ENCODE measurements at regions not wholly inside any gene's neighbourhood (a gene's known extent, or its start where the extent isn't known, plus 50 kb on each side); places are given as distances from the start of the nearest gene placed in this dataset.
A peak's percentile ranks its signal among the peaks of the same experiment; 100 is the strongest.

DNA sequence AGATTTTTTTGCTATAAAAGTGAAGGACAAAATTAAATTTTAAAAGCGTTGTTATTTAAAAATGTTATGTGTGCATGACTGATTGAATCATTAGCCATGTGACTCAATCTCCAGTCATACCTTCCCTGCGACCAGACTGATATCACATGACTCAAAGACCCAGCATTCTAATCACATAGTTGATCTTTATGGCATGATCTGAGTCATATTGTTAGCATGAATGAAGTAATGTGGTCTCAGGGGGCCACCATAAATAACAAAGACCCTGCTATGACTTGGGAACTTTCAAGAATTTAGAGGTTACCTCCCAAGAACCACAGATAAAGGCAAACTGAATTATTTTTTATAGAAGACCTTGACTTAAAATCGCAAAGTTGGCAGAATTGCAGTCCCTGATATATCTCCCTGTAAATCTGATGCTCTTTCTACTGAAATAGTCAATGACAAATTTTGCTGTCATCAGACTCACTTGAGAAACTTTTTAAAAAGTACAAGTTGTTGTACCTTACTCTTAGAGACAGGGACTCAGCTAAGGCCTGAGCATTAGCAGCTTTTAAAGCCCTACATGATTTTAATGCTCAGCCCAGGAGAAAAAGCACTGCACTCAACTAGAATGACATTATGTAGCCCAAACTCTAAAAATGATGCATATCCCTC, 717.3 kb downstream of the XPNPEP1 start:
- no peak overlapping the region for H3K27ac ChIP-seq
- H2AFZ ChIP-seq: no peak overlapping the region
- no peak overlapping the region for H3K4me3 ChIP-seq
- H3K27me3 ChIP-seq (ENCODE audit: insufficient read depth, low read depth): no peaks in the 10 kb centered on the region
- no peaks in the 10 kb centered on the region for H3F3A ChIP-seq (ENCODE audit: insufficient read depth, low read depth)
- no peak overlapping the region for H3K4me2 ChIP-seq
- no peak for TF ChIP-seq CTCF (conservative IDR thresholded peaks at IDR 0.05)
- no peak for TF ChIP-seq EZH2 (IDR thresholded peaks at IDR 0.05; ENCODE audit: low read depth)
- no peaks in the 10 kb centered on the region for H3K9me2 ChIP-seq (ENCODE audit: insufficient read depth)
- no peaks in the 10 kb centered on the region for H3K9me3 ChIP-seq (ENCODE audit: insufficient read depth, low read depth)
- H3K36me3 ChIP-seq (ENCODE audit: low read depth): no peaks in the 10 kb centered on the region
- intact Hi-C loops (cut with micrococcal nuclease; ENCODE audit: unreplicated experiment): no loop called here
- peak in 1 of 2 experiments; percentile 34 for DNase-seq
- no peaks in the 10 kb centered on the region for H3K79me2 ChIP-seq (ENCODE audit: low read depth)
- POLR2A ChIA-PET (ENCODE audit: unreplicated experiment): no interaction called here
- H4K20me1 ChIP-seq (ENCODE audit: insufficient read depth): no peaks in the 10 kb centered on the region
- CTCF ChIA-PET: no interaction called here
- H3K4me1 ChIP-seq (replicated peaks; ENCODE audit: insufficient read depth): no peaks in the 10 kb centered on the region
- no TSS peak for BruUV-seq (replicated peaks)

DNA sequence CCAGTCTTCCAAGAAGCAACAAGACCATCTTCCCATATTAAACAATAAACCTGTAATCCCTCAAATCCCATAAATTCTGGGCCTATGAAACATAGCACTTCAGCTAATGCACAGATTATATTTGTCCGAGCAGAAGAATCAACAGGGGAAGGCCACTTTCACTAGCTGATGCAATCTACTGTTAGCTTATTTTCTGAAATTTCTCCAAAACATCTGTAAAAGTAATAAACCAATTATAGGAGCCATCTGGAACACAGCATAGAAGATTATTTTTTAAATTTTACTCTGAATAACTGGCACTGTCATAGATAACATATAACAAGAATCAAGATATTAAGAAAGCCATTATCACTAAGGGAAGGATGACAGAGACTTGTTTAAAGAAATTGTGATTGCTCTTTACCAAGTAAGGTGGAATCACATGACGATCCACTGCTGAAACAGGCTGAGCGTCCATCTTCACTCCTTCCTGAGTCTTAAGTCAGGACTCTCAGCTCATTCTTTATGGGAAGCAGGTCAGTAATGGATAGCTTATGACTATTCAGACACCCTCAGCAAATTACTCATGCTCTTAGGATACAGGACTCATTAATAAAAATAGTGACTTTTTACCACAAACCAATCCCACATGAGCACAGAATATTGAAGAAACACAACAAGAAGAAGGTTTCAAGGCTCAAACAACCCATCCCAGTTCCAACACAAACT, 719.5 kb downstream of the XPNPEP1 start:
- TF ChIP-seq EZH2 (IDR thresholded peaks at IDR 0.05; ENCODE audit: low read depth) (no peak), CTCF (conservative IDR thresholded peaks at IDR 0.05) (no peak)
- Histone ChIP-seq H3K27ac (no peak overlapping the region), H3K36me3 (ENCODE audit: low read depth) (no peaks in the 10 kb centered on the region), H3K27me3 (ENCODE audit: insufficient read depth, low read depth) (no peaks in the 10 kb centered on the region), H3K4me1 (replicated peaks; ENCODE audit: insufficient read depth) (no peaks in the 10 kb centered on the region), H2AFZ (no peak overlapping the region), H3K9me3 (ENCODE audit: insufficient read depth, low read depth) (no peaks in the 10 kb centered on the region), H3K4me3 (no peak overlapping the region), H3F3A (ENCODE audit: insufficient read depth, low read depth) (no peaks in the 10 kb centered on the region), H3K9me2 (ENCODE audit: insufficient read depth) (no peaks in the 10 kb centered on the region), H3K4me2 (no peak overlapping the region), H3K79me2 (ENCODE audit: low read depth) (no peaks in the 10 kb centered on the region), H4K20me1 (ENCODE audit: insufficient read depth) (no peaks in the 10 kb centered on the region)
- BruUV-seq (replicated peaks): no TSS peak
- no peak for DNase-seq
- CTCF ChIA-PET: no interaction called here
- intact Hi-C loops (cut with micrococcal nuclease; ENCODE audit: unreplicated experiment): no loop called here
- POLR2A ChIA-PET (ENCODE audit: unreplicated experiment): no interaction called here

DNA sequence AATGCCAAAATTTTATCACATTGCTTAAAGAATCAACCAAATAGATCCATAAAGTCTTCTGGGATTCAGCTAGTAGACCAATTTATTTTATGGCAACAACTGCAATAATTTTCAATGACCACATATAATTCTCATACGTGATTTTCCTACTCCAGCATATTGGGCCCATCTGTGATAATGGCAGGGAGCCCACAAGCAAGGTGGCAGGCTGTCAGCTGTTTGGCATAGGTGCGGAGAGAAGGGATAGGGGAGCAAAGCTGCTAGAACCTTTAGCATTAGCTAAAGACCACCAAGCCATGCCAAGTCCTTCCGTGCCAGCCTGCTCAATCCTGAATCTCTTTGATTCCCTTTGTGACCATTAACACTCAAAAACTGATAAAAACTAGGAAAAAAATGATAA, 721.2 kb downstream of the XPNPEP1 start:
- no peak overlapping the region for H2AFZ ChIP-seq
- no peaks in the 10 kb centered on the region for H3K9me2 ChIP-seq (ENCODE audit: insufficient read depth)
- no peaks in the 10 kb centered on the region for H3K4me1 ChIP-seq (replicated peaks; ENCODE audit: insufficient read depth)
- no peaks in the 10 kb centered on the region for H3K79me2 ChIP-seq (ENCODE audit: low read depth)
- no peak for TF ChIP-seq EZH2 (IDR thresholded peaks at IDR 0.05; ENCODE audit: low read depth)
- TF ChIP-seq CTCF (conservative IDR thresholded peaks at IDR 0.05): no peak
- H3F3A ChIP-seq (ENCODE audit: insufficient read depth, low read depth): no peaks in the 10 kb centered on the region
- no peaks in the 10 kb centered on the region for H4K20me1 ChIP-seq (ENCODE audit: insufficient read depth)
- no peak for DNase-seq
- no TSS peak for BruUV-seq (replicated peaks)
- ChIA-PET POLR2A (ENCODE audit: unreplicated experiment) (no interaction called here), CTCF (no interaction called here)
- intact Hi-C loops (cut with micrococcal nuclease; ENCODE audit: unreplicated experiment): no loop called here
- H3K27me3 ChIP-seq (ENCODE audit: insufficient read depth, low read depth): no peaks in the 10 kb centered on the region
- no peaks in the 10 kb centered on the region for H3K9me3 ChIP-seq (ENCODE audit: insufficient read depth, low read depth)
- H3K27ac ChIP-seq: no peak overlapping the region
- no peaks in the 10 kb centered on the region for H3K36me3 ChIP-seq (ENCODE audit: low read depth)
- H3K4me3 ChIP-seq: no peak overlapping the region
- no peak overlapping the region for H3K4me2 ChIP-seq

Data from PC-9 (cell line).